ENCODE measurements at regions not wholly inside any gene's neighbourhood (a gene's known extent, or its start where the extent isn't known, plus 50 kb on each side); places are given as distances from the start of the nearest gene placed in this dataset.

GRCh38 chr10:129320340-129320739 is 146.7 kb upstream of the MGMT start:
- Histone ChIP-seq H3K27me3 (ENCODE audit: insufficient read depth) (no peaks in the 10 kb centered on the region), H3K9me3 (0 out of 2 replicates have a peak, but pooled peaks cover 7% of the 10 kb centered on the region), H3K36me3 (replicated peaks in 1 of 2; ENCODE audit: control insufficient read depth in 1 of 2, insufficient read depth in 2 of 2, low read length in 1 of 2) (no peaks in the 10 kb centered on the region), H3K9ac (no peak overlapping the region), H3K9me2 (no peaks in the 10 kb centered on the region), H3K4me3 (ENCODE audit: low read depth in 2 of 2, low read length in 1 of 2) (no peak overlapping the region), H3K4me2 (no peak overlapping the region), H3K79me2 (ENCODE audit: insufficient read depth) (no peaks in the 10 kb centered on the region), H3K4me1 (ENCODE audit: control insufficient read depth in 1 of 2, insufficient read depth in 2 of 2, low read depth in 1 of 2, low read length in 1 of 2) (no peaks in the 10 kb centered on the region), H4K20me1 (ENCODE audit: insufficient read depth) (no peaks in the 10 kb centered on the region), H3K27ac (ENCODE audit: low read depth in 2 of 2, low read length in 1 of 2) (no peak overlapping the region), H3F3A (replicated peaks; ENCODE audit: insufficient read depth) (no peaks in the 10 kb centered on the region), H2AFZ (ENCODE audit: low read depth) (no peak overlapping the region)
- 6% methylated on average over 1 of the region's 1 CpG for WGBS (ENCODE audit: low lambda C conversion rate)
- CTCF ChIA-PET, result no interaction called here
- POLR2A ChIA-PET, result no interaction called here
- TF ChIP-seq RXRA (IDR thresholded peaks at IDR 0.05; ENCODE audit: borderline replicate concordance, low read depth) (no peak), POLR2AphosphoS5 (IDR thresholded peaks at IDR 0.05; ENCODE audit: low read depth, low read length) (no peak), RAD21 (IDR thresholded peaks at IDR 0.05; ENCODE audit: low read length) (no peak), YY1 (IDR thresholded peaks at IDR 0.05; ENCODE audit: low read depth) (no peak), USF1 (IDR thresholded peaks at IDR 0.05; ENCODE audit: borderline replicate concordance, low read depth) (no peak), RCOR1 (IDR thresholded peaks at IDR 0.05; ENCODE audit: low read length) (no peak), GABPA (IDR thresholded peaks at IDR 0.05; ENCODE audit: low read depth) (no peak)
- DNase-seq, result no peak

- ChIA-PET CTCF (no interaction called here), POLR2A (no interaction called here)
- Histone ChIP-seq H3F3A (replicated peaks; ENCODE audit: insufficient read depth) (no peaks in the 10 kb centered on the region), H3K4me3 (ENCODE audit: low read depth in 2 of 2, low read length in 1 of 2) (no peak overlapping the region), H3K9me2 (no peaks in the 10 kb centered on the region), H3K9me3 (0 out of 2 replicates have a peak, but pooled peaks cover 5% of the 10 kb centered on the region), H3K27me3 (ENCODE audit: insufficient read depth) (no peaks in the 10 kb centered on the region), H2AFZ (ENCODE audit: low read depth) (no peak overlapping the region), H3K9ac (no peak overlapping the region), H3K4me2 (no peak overlapping the region), H3K4me1 (ENCODE audit: control insufficient read depth in 1 of 2, insufficient read depth in 2 of 2, low read depth in 1 of 2, low read length in 1 of 2) (no peaks in the 10 kb centered on the region), H3K36me3 (replicated peaks in 1 of 2; ENCODE audit: control insufficient read depth in 1 of 2, insufficient read depth in 2 of 2, low read length in 1 of 2) (no peaks in the 10 kb centered on the region), H3K79me2 (ENCODE audit: insufficient read depth) (no peaks in the 10 kb centered on the region), H4K20me1 (ENCODE audit: insufficient read depth) (no peaks in the 10 kb centered on the region), H3K27ac (ENCODE audit: low read depth in 2 of 2, low read length in 1 of 2) (no peak overlapping the region)
- DNase-seq, result no peak
- TF ChIP-seq IRF3 (IDR thresholded peaks at IDR 0.05; ENCODE audit: low read depth, low read length) (no peak), MEF2A (IDR thresholded peaks at IDR 0.05; ENCODE audit: borderline replicate concordance, low read depth) (no peak), RFX5 (IDR thresholded peaks at IDR 0.05; ENCODE audit: low read length) (no peak), GATA2 (CRISPR knock-in tag; IDR thresholded peaks at IDR 0.05) (no peak), TAF1 (IDR thresholded peaks at IDR 0.05; ENCODE audit: borderline replicate concordance, low read depth, low read length) (no peak), EZH2phosphoT487 (IDR thresholded peaks at IDR 0.05; ENCODE audit: borderline replicate concordance, low read depth) (no peak)
- 34% methylated on average over 10 of the region's 10 CpGs for WGBS (ENCODE audit: low lambda C conversion rate)
These were observed 145.3 kb upstream of the MGMT start for GRCh38 chr10:129321727-129322126.
